ENCODE measurements at regions not wholly inside any gene's neighbourhood (a gene's known extent, or its start where the extent isn't known, plus 50 kb on each side); places are given as distances from the start of the nearest gene placed in this dataset.

- H3K36me3 Mint-ChIP-seq (ENCODE audit: low read depth): no peaks in the 10 kb centered on the region
- peaks cover 15% of the 10 kb centered on the region for H3K9me3 Mint-ChIP-seq
- no peaks in the 10 kb centered on the region for H3K4me1 Mint-ChIP-seq (ENCODE audit: low read depth)
- peaks cover 8% of the 10 kb centered on the region for H3K27me3 Mint-ChIP-seq (ENCODE audit: insufficient read depth)
- H3K4me3 Mint-ChIP-seq: no peak overlapping the region
- H3K27ac Mint-ChIP-seq: no peak overlapping the region
- TF ChIP-seq CTCF (IDR thresholded peaks at IDR 0.05): no peak
- DNase-seq: no peak
Measured at GRCh38 chr18:47409519-47409918, 158.1 kb upstream of the SKOR2 start.

GRCh38 chr18:47407736-47408135, 156.3 kb upstream of the SKOR2 start:
- Mint-ChIP-seq H3K27me3 (ENCODE audit: insufficient read depth) (peaks cover 10% of the 10 kb centered on the region), H3K27ac (no peak overlapping the region), H3K4me3 (no peak overlapping the region), H3K36me3 (ENCODE audit: low read depth) (no peaks in the 10 kb centered on the region; the same call in 1 of the 2 replicates), H3K9me3 (peaks cover 17% of the 10 kb centered on the region), H3K4me1 (ENCODE audit: low read depth) (no peaks in the 10 kb centered on the region)
- TF ChIP-seq CTCF (IDR thresholded peaks at IDR 0.05): no peak
- DNase-seq: no peak

DNA sequence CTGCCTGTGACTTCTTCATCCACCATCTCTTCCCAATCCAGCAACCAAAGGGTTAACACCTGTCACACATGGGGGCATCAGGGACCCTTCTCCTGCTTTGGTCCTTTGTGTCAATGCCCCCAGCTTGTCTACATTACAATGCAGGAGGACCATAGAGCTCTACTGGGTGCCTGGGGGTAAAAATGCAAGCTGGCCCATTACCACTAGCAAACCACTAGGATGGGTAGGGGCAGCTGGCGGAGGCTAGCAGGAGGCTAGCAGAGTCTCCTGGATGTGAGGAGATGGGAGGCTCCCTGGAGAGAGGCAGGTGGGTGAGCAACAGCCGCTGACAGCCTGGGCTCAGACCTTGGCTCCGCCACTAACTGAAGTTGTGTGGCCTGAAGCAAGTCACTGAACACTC, 153.4 kb upstream of the SKOR2 start:
- Mint-ChIP-seq H3K27ac (no peak overlapping the region), H3K36me3 (ENCODE audit: low read depth) (no peaks in the 10 kb centered on the region; the same call in 1 of the 2 replicates), H3K9me3 (peaks cover 11% of the 10 kb centered on the region), H3K27me3 (ENCODE audit: insufficient read depth) (peaks cover 6% of the 10 kb centered on the region; the same call in 1 of the 2 replicates), H3K4me1 (ENCODE audit: low read depth) (no peaks in the 10 kb centered on the region), H3K4me3 (no peak overlapping the region)
- no peak for DNase-seq
- TF ChIP-seq CTCF (IDR thresholded peaks at IDR 0.05): no peak

GRCh38 chr18:47403949-47404348, 152.5 kb upstream of the SKOR2 start:
- no peak for DNase-seq
- Mint-ChIP-seq H3K36me3 (ENCODE audit: low read depth) (no peaks in the 10 kb centered on the region; the same call in 1 of the 2 replicates), H3K27me3 (ENCODE audit: insufficient read depth) (peaks cover 6% of the 10 kb centered on the region; the same call in 1 of the 2 replicates), H3K27ac (no peak overlapping the region), H3K4me1 (ENCODE audit: low read depth) (no peaks in the 10 kb centered on the region), H3K4me3 (no peak overlapping the region), H3K9me3 (peaks cover 14% of the 10 kb centered on the region)
- no peak for TF ChIP-seq CTCF (IDR thresholded peaks at IDR 0.05)

DNA sequence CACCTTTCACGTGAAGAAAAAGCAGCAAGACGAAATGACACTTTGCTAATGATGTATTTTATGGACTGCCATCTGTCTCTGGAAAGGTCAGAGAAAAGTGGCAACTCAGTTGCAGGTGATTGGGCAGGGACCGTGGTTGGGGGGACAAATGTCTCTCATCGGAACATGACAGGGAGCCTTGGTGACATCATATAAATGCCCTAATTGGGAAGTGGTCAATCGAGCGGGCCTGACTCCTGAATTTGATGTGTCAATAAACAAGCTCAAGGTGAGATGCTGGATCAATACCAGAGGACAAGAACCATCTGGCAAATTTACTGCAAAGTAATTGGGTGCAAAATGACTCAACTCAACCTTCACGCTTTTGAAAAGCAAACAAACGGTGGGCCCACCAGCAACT, 151.9 kb upstream of the SKOR2 start:
- no peaks in the 10 kb centered on the region; the same call in 1 of the 2 replicates for H3K36me3 Mint-ChIP-seq (ENCODE audit: low read depth)
- no peak overlapping the region for H3K4me3 Mint-ChIP-seq
- peaks cover 14% of the 10 kb centered on the region for H3K9me3 Mint-ChIP-seq
- H3K27me3 Mint-ChIP-seq (ENCODE audit: insufficient read depth): peaks cover 6% of the 10 kb centered on the region; the same call in 1 of the 2 replicates
- no peak for TF ChIP-seq CTCF (IDR thresholded peaks at IDR 0.05)
- H3K27ac Mint-ChIP-seq: no peak overlapping the region
- no peak for DNase-seq
- no peaks in the 10 kb centered on the region for H3K4me1 Mint-ChIP-seq (ENCODE audit: low read depth)

DNA sequence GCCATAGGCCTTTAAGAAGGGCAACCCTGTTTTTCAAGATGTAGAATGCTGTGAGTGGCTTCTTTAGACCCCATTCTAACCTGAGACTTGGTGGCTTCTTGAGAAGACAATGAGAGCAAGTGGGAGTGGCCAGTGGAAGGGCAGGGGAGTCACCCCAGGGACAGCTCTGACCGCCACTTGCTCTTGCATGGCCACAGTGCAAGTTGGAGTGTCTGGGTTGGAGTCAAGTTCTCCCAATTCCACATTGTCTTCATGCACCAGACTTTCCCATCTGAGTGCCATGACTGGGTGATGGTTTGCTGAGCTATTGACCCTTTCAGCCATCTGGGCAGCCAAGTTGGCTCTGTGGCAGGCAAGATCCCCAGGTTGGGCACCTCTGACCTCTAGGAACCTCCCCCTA, 148.0 kb upstream of the SKOR2 start:
- no peak for TF ChIP-seq CTCF (IDR thresholded peaks at IDR 0.05)
- H3K9me3 Mint-ChIP-seq: peaks cover 14% of the 10 kb centered on the region
- no peak overlapping the region for H3K27ac Mint-ChIP-seq
- no peaks in the 10 kb centered on the region for H3K4me1 Mint-ChIP-seq (ENCODE audit: low read depth)
- peaks cover 5% of the 10 kb centered on the region; the same call in 1 of the 2 replicates for H3K27me3 Mint-ChIP-seq (ENCODE audit: insufficient read depth)
- no peaks in the 10 kb centered on the region; the same call in 1 of the 2 replicates for H3K36me3 Mint-ChIP-seq (ENCODE audit: low read depth)
- H3K4me3 Mint-ChIP-seq: no peak overlapping the region
- no peak for DNase-seq

Data from HFFc6 (cell line).